HG03066 (cell line): ENCODE measurements at regions not wholly inside any gene's neighbourhood (a gene's known extent, or its start where the extent isn't known, plus 50 kb on each side); places are given as distances from the start of the nearest gene placed in this dataset.

ENCODE experiments used
- ATAC-seq: cut with Tn5 transposase; IDR thresholded peaks from one replicate; pipeline ENCODE4 v1.9.1; 2021; ENCODE audit warnings: low read depth; ENCODE audit not compliant: unreplicated experiment

GRCh38 chr9:119789987-119790386 lies 420.8 kb upstream of the BRINP1 start:
- no peak for ATAC-seq

GRCh38 chr9:119788921-119789320 lies 419.7 kb upstream of the BRINP1 start:
- no peak for ATAC-seq

GRCh38 chr9:119781886-119782285 lies 412.7 kb upstream of the BRINP1 start:
- no peak for ATAC-seq

- no peak for ATAC-seq
These were observed 406.2 kb upstream of the BRINP1 start for GRCh38 chr9:119775410-119775809.

- no peak for ATAC-seq
These were observed 404.6 kb upstream of the BRINP1 start for GRCh38 chr9:119773823-119774222.

- ATAC-seq, result no peak
These were observed 402.1 kb upstream of the BRINP1 start for GRCh38 chr9:119771341-119771740.

GRCh38 chr9:119768266-119768665 lies 399.0 kb upstream of the BRINP1 start:
- no peak for ATAC-seq

- no peak for ATAC-seq
These were observed 396.5 kb upstream of the BRINP1 start for GRCh38 chr9:119765632-119766175.

GRCh38 chr9:119763260-119763659 lies 394.0 kb upstream of the BRINP1 start:
- no peak for ATAC-seq

GRCh38 chr9:119761812-119762211 lies 392.6 kb upstream of the BRINP1 start:
- ATAC-seq, result no peak

GRCh38 chr9:119758990-119759389 lies 389.8 kb upstream of the BRINP1 start:
- ATAC-seq, result no peak

- no peak for ATAC-seq
These were observed 389.0 kb upstream of the BRINP1 start for GRCh38 chr9:119758241-119758640.

- ATAC-seq, result no peak
These were observed 370.2 kb upstream of the BRINP1 start for GRCh38 chr9:119739476-119739875.

GRCh38 chr9:119736491-119737454 lies 367.5 kb upstream of the BRINP1 start:
- ATAC-seq, result peak; percentile 99

- ATAC-seq, result no peak
These were observed 358.8 kb upstream of the BRINP1 start for GRCh38 chr9:119727988-119728387.

GRCh38 chr9:119726035-119726434 lies 356.8 kb upstream of the BRINP1 start:
- ATAC-seq, result no peak

- no peak for ATAC-seq
These were observed 353.1 kb upstream of the BRINP1 start for GRCh38 chr9:119722384-119722783.

GRCh38 chr9:119712325-119712724 lies 343.1 kb upstream of the BRINP1 start:
- ATAC-seq, result no peak

- no peak for ATAC-seq
These were observed 340.2 kb upstream of the BRINP1 start for GRCh38 chr9:119709431-119709830.

- ATAC-seq, result no peak
These were observed 338.1 kb upstream of the BRINP1 start for GRCh38 chr9:119707228-119707845.

GRCh38 chr9:119701651-119702050 lies 332.4 kb upstream of the BRINP1 start:
- no peak for ATAC-seq

GRCh38 chr9:119698535-119698934 lies 329.3 kb upstream of the BRINP1 start:
- no peak for ATAC-seq
